SK-N-SH treated with all-trans-retinoic acid at 6 μM for 48 hours (cell line): ENCODE measurements at regions not wholly inside any gene's neighbourhood (a gene's known extent, or its start where the extent isn't known, plus 50 kb on each side); places are given as distances from the start of the nearest gene placed in this dataset.

Experiments used
- ATAC-seq: fragments of 200-7000 bp; cut with Tn5 transposase; 3 replicates; pipeline ENCODE4 v1.9.1; 2020; ENCODE audit warnings: mild to moderate bottlenecking, moderate library complexity
- CSDC2 ChIP-seq: fragments of 250-450 bp; sonication (Bioruptor Pico); IDR thresholded peaks from 2 replicates; pipeline ENCODE4 v1.5.0; 2020; ENCODE audit warnings: mild to moderate bottlenecking, moderate library complexity
- ESRRG ChIP-seq: fragments of 250-450 bp; sonication (Bioruptor Pico); IDR thresholded peaks from 2 replicates; pipeline ENCODE4 v1.6.1; 2021; ENCODE audit warnings: mild to moderate bottlenecking
- ISL1 ChIP-seq: fragments of 250-450 bp; sonication (Bioruptor Pico); IDR thresholded peaks from 2 replicates; pipeline ENCODE4 v2.1.2; 2022; ENCODE audit warnings: mild to moderate bottlenecking, moderate library complexity
- OSR1 ChIP-seq: fragments of 250-450 bp; sonication (Bioruptor Pico); IDR thresholded peaks from 2 replicates; pipeline ENCODE4 v1.8.0; 2022; ENCODE audit warnings: moderate library complexity, mild to moderate bottlenecking, inconsistent platforms
- PPARA ChIP-seq: fragments of 250-450 bp; sonication (Bioruptor Pico); IDR thresholded peaks from 2 replicates; pipeline ENCODE4 v1.5.0; 2020; ENCODE audit warnings: mild to moderate bottlenecking, borderline replicate concordance
- RARB ChIP-seq: fragments of 250-450 bp; sonication (Bioruptor Pico); IDR thresholded peaks from 2 replicates; pipeline ENCODE4 v1.8.0; 2021; ENCODE audit warnings: mild to moderate bottlenecking, moderate library complexity
- SNAI2 ChIP-seq: fragments of 250-450 bp; sonication (Bioruptor Pico); IDR thresholded peaks from 2 replicates; pipeline ENCODE4 v1.5.0; 2020; ENCODE audit warnings: mild to moderate bottlenecking, moderate library complexity
- TOX ChIP-seq: fragments of 250-450 bp; sonication (Bioruptor Pico); IDR thresholded peaks from 2 replicates; pipeline ENCODE4 v1.8.0; 2021; ENCODE audit warnings: mild to moderate bottlenecking, moderate library complexity, borderline replicate concordance
- ZC3H10 ChIP-seq: fragments of 250-450 bp; sonication (Bioruptor Pico); IDR thresholded peaks from 2 replicates; pipeline ENCODE4 v1.5.1; 2021; ENCODE audit warnings: mild to moderate bottlenecking, moderate library complexity
- ZFP3 ChIP-seq: fragments of 250-450 bp; sonication (Bioruptor Pico); IDR thresholded peaks from 2 replicates; pipeline ENCODE4 v1.5.0; 2020; ENCODE audit warnings: mild to moderate bottlenecking, moderate library complexity
- ZFP30 ChIP-seq: fragments of 450-650 bp; formaldehyde crosslinking; IDR thresholded peaks from 2 replicates; pipeline ENCODE4 v1.5.0; 2022; ENCODE audit warnings: mild to moderate bottlenecking, moderate library complexity
- ZNF565 ChIP-seq: fragments of 450-650 bp; formaldehyde crosslinking; conservative IDR thresholded peaks from 2 replicates; pipeline ENCODE4 v1.5.0; 2020; ENCODE audit warnings: low read depth, mild to moderate bottlenecking, moderate library complexity
- ZNF70 ChIP-seq: fragments of 450-650 bp; formaldehyde crosslinking; IDR thresholded peaks from 2 replicates; pipeline ENCODE4 v1.5.0; 2020; ENCODE audit warnings: mild to moderate bottlenecking, moderate library complexity
- ZNF8 ChIP-seq: fragments of 450-650 bp; formaldehyde crosslinking; IDR thresholded peaks from 2 replicates; pipeline ENCODE4 v1.5.0; 2020; ENCODE audit warnings: mild to moderate bottlenecking, moderate library complexity
- TF ChIP-seq, protein P1 (sequence below): fragments of 250-450 bp; sonication (Bioruptor Pico); IDR thresholded peaks from 2 replicates; pipeline ENCODE4 v1.5.1; 2021; ENCODE audit warnings: mild to moderate bottlenecking, moderate library complexity
- TF ChIP-seq, protein P2 (sequence below): fragments of 250-450 bp; sonication (Bioruptor Pico); IDR thresholded peaks from 2 replicates; pipeline ENCODE4 v1.5.0; 2020; ENCODE audit warnings: mild to moderate bottlenecking, moderate library complexity
- TF ChIP-seq, protein P3 (sequence below): fragments of 250-450 bp; sonication (Bioruptor Pico); IDR thresholded peaks from 2 replicates; pipeline ENCODE4 v1.8.0; 2021; ENCODE audit warnings: low read depth, mild to moderate bottlenecking, moderate library complexity, borderline replicate concordance
- TF ChIP-seq, protein P4 (sequence below): fragments of 250-450 bp; sonication (Bioruptor Pico); IDR thresholded peaks from 2 replicates; pipeline ENCODE4 v1.5.1; 2020; ENCODE audit warnings: low read depth, mild to moderate bottlenecking, moderate library complexity
- TF ChIP-seq, protein P5 (sequence below): fragments of 250-450 bp; sonication (Bioruptor Pico); IDR thresholded peaks from 2 replicates; pipeline ENCODE4 v1.8.0; 2020; ENCODE audit warnings: mild to moderate bottlenecking, moderate library complexity, borderline replicate concordance

DNA sequence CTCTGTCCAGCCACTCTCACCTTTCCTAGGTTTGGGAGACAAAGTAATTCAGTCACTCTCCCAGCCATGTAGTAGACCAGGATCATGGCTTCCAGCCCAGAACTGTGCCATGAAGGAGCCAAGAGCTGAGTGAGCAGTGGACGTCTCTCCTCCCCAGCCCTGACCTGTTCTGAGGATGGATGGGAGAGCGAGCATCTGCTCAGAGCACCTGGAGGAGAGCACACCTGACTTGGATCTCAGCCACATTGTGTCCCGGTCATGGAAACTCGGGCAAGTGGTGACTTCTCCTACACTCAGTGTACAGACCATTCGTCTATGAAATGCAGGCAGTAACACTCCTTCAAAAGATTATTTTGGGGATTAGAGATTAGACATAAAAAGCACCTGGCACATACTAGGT, 299.7 kb downstream of the TNS1 start:
- no peak for TF ChIP-seq ZFP30 (CRISPR knock-in tag)
- no peak for TF ChIP-seq ZNF565 (CRISPR knock-in tag)
- TF ChIP-seq ZFP3 (CRISPR knock-in tag) = no peak
- ATAC-seq = no peak

DNA sequence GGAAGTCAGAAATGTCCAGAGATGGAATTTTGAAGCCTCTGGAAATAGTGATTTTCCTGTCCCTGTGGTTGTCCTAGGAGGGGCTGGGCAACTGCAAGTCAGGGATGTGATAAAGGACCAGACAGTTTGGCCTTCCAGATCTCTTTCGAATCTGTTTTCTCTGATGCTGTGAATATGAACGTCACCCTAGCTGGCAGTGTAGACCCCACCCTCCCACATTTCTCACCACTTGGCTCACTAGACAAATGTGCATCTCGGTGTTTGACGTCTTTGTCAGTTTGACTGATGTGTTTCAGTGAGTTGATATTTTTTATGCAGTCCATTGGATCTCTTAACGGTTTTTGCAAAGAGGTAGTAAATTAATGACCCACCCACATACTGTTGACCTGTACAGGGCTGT, 301.2 kb downstream of the TNS1 start:
- ATAC-seq = no peak

DNA sequence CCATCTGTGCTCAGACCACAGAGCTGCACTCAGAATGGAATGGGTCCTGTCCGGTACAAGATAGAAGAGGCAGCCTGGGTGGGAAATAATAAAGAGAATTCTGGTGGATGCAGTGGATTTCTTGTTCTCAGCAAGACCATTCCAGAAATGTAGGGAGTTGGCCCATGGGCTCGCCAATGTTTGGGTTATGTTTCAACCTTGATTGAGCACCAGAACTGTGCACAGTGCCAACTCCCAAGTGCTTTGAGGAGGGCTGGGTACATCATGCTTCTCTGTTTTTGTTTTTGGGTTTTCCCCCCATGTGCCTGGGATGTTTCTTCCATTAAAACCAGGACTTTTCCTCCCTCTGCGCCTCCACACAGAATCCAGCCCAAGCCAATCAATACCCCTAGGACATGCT, 304.1 kb downstream of the TNS1 start:
- no peak for TF ChIP-seq PPARA (CRISPR knock-in tag)
- TF ChIP-seq, protein P1, sequence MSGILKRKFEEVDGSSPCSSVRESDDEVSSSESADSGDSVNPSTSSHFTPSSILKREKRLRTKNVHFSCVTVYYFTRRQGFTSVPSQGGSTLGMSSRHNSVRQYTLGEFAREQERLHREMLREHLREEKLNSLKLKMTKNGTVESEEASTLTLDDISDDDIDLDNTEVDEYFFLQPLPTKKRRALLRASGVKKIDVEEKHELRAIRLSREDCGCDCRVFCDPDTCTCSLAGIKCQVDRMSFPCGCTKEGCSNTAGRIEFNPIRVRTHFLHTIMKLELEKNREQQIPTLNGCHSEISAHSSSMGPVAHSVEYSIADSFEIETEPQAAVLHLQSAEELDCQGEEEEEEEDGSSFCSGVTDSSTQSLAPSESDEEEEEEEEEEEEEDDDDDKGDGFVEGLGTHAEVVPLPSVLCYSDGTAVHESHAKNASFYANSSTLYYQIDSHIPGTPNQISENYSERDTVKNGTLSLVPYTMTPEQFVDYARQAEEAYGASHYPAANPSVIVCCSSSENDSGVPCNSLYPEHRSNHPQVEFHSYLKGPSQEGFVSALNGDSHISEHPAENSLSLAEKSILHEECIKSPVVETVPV = no peak
- TF ChIP-seq ZFP30 (CRISPR knock-in tag) = no peak
- TF ChIP-seq SNAI2 (CRISPR knock-in tag) = no peak
- TF ChIP-seq, protein P2, sequence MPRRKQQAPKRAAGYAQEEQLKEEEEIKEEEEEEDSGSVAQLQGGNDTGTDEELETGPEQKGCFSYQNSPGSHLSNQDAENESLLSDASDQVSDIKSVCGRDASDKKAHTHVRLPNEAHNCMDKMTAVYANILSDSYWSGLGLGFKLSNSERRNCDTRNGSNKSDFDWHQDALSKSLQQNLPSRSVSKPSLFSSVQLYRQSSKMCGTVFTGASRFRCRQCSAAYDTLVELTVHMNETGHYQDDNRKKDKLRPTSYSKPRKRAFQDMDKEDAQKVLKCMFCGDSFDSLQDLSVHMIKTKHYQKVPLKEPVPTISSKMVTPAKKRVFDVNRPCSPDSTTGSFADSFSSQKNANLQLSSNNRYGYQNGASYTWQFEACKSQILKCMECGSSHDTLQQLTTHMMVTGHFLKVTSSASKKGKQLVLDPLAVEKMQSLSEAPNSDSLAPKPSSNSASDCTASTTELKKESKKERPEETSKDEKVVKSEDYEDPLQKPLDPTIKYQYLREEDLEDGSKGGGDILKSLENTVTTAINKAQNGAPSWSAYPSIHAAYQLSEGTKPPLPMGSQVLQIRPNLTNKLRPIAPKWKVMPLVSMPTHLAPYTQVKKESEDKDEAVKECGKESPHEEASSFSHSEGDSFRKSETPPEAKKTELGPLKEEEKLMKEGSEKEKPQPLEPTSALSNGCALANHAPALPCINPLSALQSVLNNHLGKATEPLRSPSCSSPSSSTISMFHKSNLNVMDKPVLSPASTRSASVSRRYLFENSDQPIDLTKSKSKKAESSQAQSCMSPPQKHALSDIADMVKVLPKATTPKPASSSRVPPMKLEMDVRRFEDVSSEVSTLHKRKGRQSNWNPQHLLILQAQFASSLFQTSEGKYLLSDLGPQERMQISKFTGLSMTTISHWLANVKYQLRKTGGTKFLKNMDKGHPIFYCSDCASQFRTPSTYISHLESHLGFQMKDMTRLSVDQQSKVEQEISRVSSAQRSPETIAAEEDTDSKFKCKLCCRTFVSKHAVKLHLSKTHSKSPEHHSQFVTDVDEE (CRISPR knock-in tag) = no peak
- TF ChIP-seq ZNF8 (CRISPR knock-in tag) = no peak
- TF ChIP-seq ISL1 = no peak
- TF ChIP-seq, protein P3, sequence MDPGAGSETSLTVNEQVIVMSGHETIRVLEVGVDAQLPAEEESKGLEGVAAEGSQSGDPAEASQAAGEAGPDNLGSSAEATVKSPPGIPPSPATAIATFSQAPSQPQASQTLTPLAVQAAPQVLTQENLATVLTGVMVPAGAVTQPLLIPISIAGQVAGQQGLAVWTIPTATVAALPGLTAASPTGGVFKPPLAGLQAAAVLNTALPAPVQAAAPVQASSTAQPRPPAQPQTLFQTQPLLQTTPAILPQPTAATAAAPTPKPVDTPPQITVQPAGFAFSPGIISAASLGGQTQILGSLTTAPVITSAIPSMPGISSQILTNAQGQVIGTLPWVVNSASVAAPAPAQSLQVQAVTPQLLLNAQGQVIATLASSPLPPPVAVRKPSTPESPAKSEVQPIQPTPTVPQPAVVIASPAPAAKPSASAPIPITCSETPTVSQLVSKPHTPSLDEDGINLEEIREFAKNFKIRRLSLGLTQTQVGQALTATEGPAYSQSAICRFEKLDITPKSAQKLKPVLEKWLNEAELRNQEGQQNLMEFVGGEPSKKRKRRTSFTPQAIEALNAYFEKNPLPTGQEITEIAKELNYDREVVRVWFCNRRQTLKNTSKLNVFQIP (CRISPR knock-in tag) = no peak
- no peak for TF ChIP-seq ZFP3 (CRISPR knock-in tag)
- TF ChIP-seq TOX = no peak
- no peak for TF ChIP-seq CSDC2 (CRISPR knock-in tag)
- no peak for TF ChIP-seq ZNF565 (CRISPR knock-in tag)
- TF ChIP-seq RARB (CRISPR knock-in tag) = no peak
- TF ChIP-seq, protein P4, sequence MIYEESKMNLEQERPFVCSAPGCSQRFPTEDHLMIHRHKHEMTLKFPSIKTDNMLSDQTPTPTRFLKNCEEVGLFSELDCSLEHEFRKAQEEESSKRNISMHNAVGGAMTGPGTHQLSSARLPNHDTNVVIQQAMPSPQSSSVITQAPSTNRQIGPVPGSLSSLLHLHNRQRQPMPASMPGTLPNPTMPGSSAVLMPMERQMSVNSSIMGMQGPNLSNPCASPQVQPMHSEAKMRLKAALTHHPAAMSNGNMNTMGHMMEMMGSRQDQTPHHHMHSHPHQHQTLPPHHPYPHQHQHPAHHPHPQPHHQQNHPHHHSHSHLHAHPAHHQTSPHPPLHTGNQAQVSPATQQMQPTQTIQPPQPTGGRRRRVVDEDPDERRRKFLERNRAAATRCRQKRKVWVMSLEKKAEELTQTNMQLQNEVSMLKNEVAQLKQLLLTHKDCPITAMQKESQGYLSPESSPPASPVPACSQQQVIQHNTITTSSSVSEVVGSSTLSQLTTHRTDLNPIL = no peak
- TF ChIP-seq, protein P5, sequence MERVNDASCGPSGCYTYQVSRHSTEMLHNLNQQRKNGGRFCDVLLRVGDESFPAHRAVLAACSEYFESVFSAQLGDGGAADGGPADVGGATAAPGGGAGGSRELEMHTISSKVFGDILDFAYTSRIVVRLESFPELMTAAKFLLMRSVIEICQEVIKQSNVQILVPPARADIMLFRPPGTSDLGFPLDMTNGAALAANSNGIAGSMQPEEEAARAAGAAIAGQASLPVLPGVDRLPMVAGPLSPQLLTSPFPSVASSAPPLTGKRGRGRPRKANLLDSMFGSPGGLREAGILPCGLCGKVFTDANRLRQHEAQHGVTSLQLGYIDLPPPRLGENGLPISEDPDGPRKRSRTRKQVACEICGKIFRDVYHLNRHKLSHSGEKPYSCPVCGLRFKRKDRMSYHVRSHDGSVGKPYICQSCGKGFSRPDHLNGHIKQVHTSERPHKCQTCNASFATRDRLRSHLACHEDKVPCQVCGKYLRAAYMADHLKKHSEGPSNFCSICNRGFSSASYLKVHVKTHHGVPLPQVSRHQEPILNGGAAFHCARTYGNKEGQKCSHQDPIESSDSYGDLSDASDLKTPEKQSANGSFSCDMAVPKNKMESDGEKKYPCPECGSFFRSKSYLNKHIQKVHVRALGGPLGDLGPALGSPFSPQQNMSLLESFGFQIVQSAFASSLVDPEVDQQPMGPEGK (CRISPR knock-in tag) = no peak
- no peak for TF ChIP-seq ESRRG (CRISPR knock-in tag)
- TF ChIP-seq ZNF70 (CRISPR knock-in tag) = no peak
- no peak for TF ChIP-seq OSR1 (CRISPR knock-in tag)
- ATAC-seq = no peak

More for the DNA sequence above, 301.2 kb downstream of the TNS1 start:
- TF ChIP-seq ZNF70 (CRISPR knock-in tag) (no peak), ZFP30 (CRISPR knock-in tag) (no peak), OSR1 (CRISPR knock-in tag) (no peak), ESRRG (CRISPR knock-in tag) (no peak), ZC3H10 (CRISPR knock-in tag) (no peak), PPARA (CRISPR knock-in tag) (no peak)
- TF ChIP-seq, protein P4 = no peak
- TF ChIP-seq, protein P1 = no peak
- TF ChIP-seq, protein P5 (CRISPR knock-in tag) = no peak
